Fibroblast of the aortic adventitia (primary cell): ENCODE measurements at regions not wholly inside any gene's neighbourhood (a gene's known extent, or its start where the extent isn't known, plus 50 kb on each side); places are given as distances from the start of the nearest gene placed in this dataset.

Experiments
- DNase-seq: peaks from one replicate; pipeline ENCODE4 v3.0.0-alpha.2; 2010; ENCODE audit warnings: low read depth
- H3K4me3 ChIP-seq: 2 replicates; pipeline ENCODE4 v1.5.1; 2011; ENCODE audit warnings: low read depth, mild to moderate bottlenecking, control low read depth, low read length, moderate library complexity
- TF ChIP-seq, protein P1 (sequence below): IDR thresholded peaks from 2 replicates; pipeline ENCODE4 v1.5.1; 2011; ENCODE audit warnings: mild to moderate bottlenecking, low read length, control low read depth, inconsistent platforms; ENCODE audit not compliant: insufficient read depth

DNA sequence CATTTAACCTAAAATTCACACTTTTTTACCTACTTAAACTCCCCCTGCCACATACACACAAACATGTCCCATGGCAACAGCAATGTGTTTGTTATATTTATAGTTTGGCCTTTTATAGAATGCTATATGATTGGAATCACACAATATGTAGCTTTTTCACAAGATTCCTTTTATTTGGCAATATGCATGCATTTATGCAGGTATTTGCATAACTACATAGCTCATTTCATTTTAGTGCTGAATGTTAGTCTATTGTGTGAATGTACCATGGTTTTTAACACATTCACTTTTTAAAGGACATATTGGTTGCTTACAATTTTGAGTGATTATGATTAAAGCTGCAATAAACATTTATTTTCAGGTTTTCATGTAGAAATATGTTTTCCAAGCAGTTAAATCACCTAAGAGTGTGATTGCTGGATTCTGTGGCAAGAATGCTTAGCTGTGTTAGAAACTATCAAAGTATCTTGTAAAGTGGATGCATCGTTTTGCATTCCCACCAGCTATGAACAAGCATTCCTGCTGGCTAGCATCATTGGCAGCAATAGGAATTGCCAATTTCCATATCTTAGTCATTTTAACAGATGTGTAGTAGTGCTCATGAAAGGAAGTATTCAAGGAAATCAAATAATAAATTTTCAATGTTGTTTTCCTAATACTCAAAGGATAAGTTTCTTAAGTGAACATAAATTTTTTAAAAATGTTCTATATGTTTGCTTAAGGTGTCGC lies 557.0 kb downstream of the SLITRK1 start:
- DNase-seq = peak; percentile 73
- H3K4me3 ChIP-seq = no peak overlapping the region
- TF ChIP-seq, protein P1, sequence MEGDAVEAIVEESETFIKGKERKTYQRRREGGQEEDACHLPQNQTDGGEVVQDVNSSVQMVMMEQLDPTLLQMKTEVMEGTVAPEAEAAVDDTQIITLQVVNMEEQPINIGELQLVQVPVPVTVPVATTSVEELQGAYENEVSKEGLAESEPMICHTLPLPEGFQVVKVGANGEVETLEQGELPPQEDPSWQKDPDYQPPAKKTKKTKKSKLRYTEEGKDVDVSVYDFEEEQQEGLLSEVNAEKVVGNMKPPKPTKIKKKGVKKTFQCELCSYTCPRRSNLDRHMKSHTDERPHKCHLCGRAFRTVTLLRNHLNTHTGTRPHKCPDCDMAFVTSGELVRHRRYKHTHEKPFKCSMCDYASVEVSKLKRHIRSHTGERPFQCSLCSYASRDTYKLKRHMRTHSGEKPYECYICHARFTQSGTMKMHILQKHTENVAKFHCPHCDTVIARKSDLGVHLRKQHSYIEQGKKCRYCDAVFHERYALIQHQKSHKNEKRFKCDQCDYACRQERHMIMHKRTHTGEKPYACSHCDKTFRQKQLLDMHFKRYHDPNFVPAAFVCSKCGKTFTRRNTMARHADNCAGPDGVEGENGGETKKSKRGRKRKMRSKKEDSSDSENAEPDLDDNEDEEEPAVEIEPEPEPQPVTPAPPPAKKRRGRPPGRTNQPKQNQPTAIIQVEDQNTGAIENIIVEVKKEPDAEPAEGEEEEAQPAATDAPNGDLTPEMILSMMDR = no peak

DNA sequence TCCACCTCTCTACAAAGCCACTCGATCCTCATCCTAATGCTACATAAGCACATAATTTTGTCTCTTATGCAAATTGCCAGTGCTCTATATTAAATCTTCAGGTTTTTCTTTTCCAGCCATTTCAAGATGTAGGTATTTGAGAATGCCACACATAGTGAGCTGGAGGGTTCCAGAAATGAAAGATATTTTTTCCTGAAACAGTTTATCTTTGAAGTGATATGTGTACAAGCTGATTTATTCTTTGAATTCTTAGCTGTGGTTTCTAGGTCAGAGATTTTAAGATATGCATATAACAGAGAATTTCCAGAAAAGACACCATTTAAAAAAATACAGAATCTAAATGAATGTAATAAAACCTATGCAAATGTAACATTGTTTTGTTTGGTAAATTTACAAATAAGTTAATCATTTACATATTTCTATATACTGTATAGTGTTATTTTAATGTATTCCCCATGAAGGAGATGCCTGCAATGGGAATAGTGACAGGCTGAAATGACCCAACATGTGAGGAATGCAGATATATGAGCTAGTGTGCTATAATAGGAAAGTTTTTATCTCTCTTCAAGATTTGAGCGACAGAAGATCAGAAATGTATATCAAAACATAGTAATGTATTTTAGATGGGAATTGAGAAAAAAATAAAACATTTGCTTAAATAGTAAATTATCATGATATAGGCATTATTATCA lies 570.2 kb downstream of the SLITRK1 start:
- H3K4me3 ChIP-seq = no peak overlapping the region
- TF ChIP-seq, protein P1 = no peak
- peak; percentile 30 for DNase-seq

DNA sequence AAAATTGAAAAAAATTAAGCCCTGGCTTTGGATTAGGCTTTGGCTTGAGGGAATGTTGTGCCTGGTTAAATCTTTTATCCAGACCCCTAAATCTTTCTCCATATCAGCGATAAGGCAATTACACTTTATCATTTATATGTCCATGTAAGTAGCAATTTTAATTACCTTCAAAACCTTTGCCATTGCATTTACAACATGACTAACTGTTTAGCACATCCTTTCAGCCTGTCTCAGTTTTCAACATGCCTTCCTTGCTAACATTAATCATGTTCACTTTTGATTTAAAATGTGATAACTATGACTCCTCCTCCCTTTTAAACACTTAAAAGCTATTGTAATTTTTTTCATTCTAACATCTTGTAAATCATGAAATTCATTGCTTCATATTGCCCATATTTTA lies 583.7 kb downstream of the SLITRK1 start:
- TF ChIP-seq, protein P1 = no peak
- no peak for DNase-seq
- H3K4me3 ChIP-seq = no peak overlapping the region

DNA sequence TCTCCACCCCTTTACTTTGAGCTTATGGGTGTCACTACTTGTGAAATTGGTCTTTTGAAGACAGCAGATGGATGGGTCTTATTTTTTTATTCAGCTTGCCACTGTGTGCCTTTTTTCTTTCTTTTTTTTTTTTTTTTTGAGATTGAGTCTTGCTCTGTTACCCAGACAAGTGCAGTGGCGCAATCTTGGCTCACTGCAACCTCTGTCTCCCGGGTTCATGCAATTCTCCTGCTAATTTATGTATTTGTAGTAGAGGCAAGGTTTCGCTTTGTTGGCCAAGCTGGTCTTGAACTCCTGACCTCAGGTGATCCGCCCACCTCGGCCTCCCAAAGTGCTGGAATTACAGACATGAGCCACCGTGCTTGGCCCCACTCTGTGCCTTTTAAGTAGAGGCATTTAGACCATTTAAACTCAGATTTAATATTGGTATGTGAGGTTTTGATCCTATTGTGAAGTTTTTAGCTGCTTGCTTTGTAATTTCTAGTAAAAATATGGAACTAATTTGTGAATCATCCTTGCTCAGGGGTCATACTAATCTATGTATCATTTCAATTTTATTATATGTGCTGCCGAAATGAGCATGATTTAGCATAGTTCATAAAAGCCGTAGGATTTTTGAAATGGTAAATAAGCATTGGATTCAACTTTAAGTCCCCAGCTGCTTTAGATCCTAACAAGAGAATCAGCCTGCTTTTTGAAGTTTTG lies 584.5 kb downstream of the SLITRK1 start:
- DNase-seq = no peak
- H3K4me3 ChIP-seq = no peak overlapping the region
- TF ChIP-seq, protein P1 = no peak

GRCh38 chr13:83295686-83296085 lies 586.6 kb downstream of the SLITRK1 start:
- H3K4me3 ChIP-seq = no peak overlapping the region
- TF ChIP-seq, protein P1 = no peak
- DNase-seq = no peak

GRCh38 chr13:83286737-83287136 lies 595.5 kb downstream of the SLITRK1 start:
- H3K4me3 ChIP-seq = no peak overlapping the region
- no peak for DNase-seq

More at GRCh38 chr13:83286737-83287136, 595.5 kb downstream of the SLITRK1 start:
- TF ChIP-seq, protein P1 = no peak
